ENCODE measurements at regions not wholly inside any gene's neighbourhood (a gene's known extent, or its start where the extent isn't known, plus 50 kb on each side); places are given as distances from the start of the nearest gene placed in this dataset.

DNA sequence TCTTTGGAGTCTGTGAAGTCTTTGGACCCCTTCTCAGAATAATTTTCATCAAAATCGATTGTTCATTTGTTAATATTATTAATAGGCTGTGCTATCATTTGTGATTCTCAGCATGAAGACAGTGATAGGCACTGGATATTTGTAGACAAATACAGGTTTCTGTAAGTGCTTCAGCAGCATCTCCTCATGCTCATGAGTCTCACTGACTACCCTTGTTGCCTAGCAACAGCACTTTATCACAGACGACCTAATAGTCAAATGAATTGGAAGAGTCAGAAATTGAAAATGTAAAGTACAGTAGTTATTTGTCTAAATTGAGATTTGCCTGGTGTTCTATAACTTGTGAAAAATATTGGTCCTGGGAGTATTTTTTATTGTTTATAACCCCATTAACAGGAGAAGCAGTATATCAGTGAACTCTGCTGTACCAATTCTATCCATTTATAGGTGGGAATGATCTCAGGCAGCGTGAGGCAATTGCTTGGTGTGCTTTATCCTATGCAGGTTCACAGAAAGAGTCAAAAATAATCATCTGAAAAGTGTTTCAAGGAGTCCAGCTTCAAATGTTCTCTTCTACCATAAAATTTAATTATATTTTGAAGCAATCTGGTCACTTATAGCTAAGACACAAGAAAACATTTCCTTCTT lies 684.6 kb downstream of the RFPL4B start:
- DNase-seq, result no peak
- Histone ChIP-seq H3K9me3 (ENCODE audit: severe bottlenecking) (no peaks in the 10 kb centered on the region), H3K27ac (no peak overlapping the region), H3K27me3 (ENCODE audit: insufficient read depth, low read depth, severe bottlenecking) (no peaks in the 10 kb centered on the region), H3K4me3 (ENCODE audit: low read depth, low read length) (no peak overlapping the region), H3K36me3 (no peaks in the 10 kb centered on the region)
- TF ChIP-seq, protein P1, sequence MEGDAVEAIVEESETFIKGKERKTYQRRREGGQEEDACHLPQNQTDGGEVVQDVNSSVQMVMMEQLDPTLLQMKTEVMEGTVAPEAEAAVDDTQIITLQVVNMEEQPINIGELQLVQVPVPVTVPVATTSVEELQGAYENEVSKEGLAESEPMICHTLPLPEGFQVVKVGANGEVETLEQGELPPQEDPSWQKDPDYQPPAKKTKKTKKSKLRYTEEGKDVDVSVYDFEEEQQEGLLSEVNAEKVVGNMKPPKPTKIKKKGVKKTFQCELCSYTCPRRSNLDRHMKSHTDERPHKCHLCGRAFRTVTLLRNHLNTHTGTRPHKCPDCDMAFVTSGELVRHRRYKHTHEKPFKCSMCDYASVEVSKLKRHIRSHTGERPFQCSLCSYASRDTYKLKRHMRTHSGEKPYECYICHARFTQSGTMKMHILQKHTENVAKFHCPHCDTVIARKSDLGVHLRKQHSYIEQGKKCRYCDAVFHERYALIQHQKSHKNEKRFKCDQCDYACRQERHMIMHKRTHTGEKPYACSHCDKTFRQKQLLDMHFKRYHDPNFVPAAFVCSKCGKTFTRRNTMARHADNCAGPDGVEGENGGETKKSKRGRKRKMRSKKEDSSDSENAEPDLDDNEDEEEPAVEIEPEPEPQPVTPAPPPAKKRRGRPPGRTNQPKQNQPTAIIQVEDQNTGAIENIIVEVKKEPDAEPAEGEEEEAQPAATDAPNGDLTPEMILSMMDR (IDR thresholded peaks at IDR 0.05; ENCODE audit: low read depth, low read length), result no peak

DNA sequence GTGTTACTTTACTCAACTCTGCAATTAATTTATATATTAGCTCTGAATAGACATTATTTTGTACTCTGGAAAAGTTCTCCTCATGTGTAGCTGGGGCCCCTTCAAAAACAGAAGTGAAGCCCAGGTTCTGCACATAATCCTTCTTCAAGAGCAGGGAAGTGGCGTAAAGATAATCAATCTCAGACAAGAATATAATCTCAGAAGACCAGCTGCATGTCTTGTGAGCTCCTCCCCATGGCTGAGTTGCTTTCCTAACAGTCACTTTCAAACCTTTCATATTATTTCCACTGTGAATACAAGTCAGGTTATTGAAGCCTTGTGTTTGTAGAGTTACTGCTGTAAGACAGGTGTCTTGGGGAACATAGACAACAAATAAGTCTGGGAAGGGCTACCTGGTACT lies 691.9 kb downstream of the RFPL4B start:
- no peaks in the 10 kb centered on the region for H3K27me3 ChIP-seq (ENCODE audit: insufficient read depth, low read depth, severe bottlenecking)
- no peaks in the 10 kb centered on the region for H3K9me3 ChIP-seq (ENCODE audit: severe bottlenecking)
- no peaks in the 10 kb centered on the region for H3K36me3 ChIP-seq
- no peak for DNase-seq
- TF ChIP-seq, protein P1 (IDR thresholded peaks at IDR 0.05; ENCODE audit: low read depth, low read length), result 0 out of 2 replicates have a peak, but pooled peaks have one; percentile 1
- H3K4me3 ChIP-seq (ENCODE audit: low read depth, low read length), result no peak overlapping the region
- H3K27ac ChIP-seq, result no peak overlapping the region

DNA sequence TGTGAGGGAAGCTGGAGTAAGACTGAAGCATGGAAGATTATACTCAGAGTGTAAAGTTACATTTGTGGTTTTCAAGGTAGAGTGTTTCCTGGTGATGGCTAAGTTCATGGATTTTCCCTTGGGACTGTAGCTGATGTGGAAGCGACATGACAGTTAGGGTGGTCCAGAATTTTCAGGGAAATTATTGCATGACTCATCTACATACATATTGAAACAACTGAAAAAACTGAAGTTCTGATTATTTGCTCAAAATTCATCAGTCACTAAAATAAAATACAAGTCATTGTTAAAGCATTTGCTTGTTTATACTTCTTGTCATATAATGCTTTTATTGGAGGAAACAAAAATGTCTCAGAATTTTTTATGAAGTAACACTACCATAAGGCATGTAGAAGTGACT lies 700.0 kb downstream of the RFPL4B start:
- Histone ChIP-seq H3K36me3 (no peaks in the 10 kb centered on the region), H3K4me3 (ENCODE audit: low read depth, low read length) (no peak overlapping the region), H3K27me3 (ENCODE audit: insufficient read depth, low read depth, severe bottlenecking) (no peaks in the 10 kb centered on the region), H3K27ac (no peak overlapping the region), H3K9me3 (ENCODE audit: severe bottlenecking) (no peaks in the 10 kb centered on the region)
- TF ChIP-seq, protein P1 (IDR thresholded peaks at IDR 0.05; ENCODE audit: low read depth, low read length), result no peak
- no peak for DNase-seq

DNA sequence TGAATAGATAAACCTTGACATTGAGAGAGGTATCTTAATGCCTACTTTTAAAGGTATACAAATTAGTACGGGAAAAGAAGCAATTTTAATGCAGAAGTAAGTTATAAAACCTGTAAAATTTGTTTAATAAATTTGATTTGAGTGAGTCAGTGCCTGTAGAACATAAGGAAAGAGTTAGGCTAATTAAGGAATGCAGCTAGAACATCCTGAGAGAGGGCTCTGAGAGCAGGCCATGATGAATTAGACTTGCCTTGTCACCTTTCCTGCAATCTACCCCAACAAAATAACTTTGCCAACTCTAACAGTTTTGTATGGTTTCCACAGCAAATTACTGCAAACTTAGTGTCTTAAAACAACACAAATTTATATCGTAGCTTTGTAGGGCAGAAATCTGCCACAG lies 700.8 kb downstream of the RFPL4B start:
- Histone ChIP-seq H3K36me3 (no peaks in the 10 kb centered on the region), H3K27me3 (ENCODE audit: insufficient read depth, low read depth, severe bottlenecking) (no peaks in the 10 kb centered on the region), H3K9me3 (ENCODE audit: severe bottlenecking) (no peaks in the 10 kb centered on the region), H3K27ac (no peak overlapping the region), H3K4me3 (ENCODE audit: low read depth, low read length) (no peak overlapping the region)
- TF ChIP-seq, protein P1 (IDR thresholded peaks at IDR 0.05; ENCODE audit: low read depth, low read length), result no peak
- no peak for DNase-seq

DNA sequence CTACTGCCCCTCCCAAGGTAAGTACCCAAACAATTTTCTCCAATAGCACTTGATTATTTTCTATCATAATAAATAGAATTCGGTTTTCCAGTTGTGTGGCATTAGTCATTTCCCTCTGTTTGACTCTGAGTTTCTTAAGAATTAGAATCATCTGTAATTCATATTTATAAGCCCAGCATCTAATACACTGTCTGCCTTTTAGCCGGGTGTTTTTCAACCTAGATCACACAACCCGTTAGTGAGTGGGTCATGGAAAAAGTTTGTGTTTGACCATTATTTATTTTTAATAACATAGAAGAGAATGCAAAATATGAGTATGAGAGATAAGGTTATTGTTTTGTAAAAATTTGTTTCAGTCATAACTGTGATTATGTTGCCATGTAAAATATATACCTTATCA lies 701.6 kb downstream of the RFPL4B start:
- TF ChIP-seq, protein P1 (IDR thresholded peaks at IDR 0.05; ENCODE audit: low read depth, low read length), result no peak
- Histone ChIP-seq H3K9me3 (ENCODE audit: severe bottlenecking) (no peaks in the 10 kb centered on the region), H3K27me3 (ENCODE audit: insufficient read depth, low read depth, severe bottlenecking) (no peaks in the 10 kb centered on the region), H3K27ac (no peak overlapping the region), H3K36me3 (no peaks in the 10 kb centered on the region), H3K4me3 (ENCODE audit: low read depth, low read length) (no peak overlapping the region)
- no peak for DNase-seq

DNA sequence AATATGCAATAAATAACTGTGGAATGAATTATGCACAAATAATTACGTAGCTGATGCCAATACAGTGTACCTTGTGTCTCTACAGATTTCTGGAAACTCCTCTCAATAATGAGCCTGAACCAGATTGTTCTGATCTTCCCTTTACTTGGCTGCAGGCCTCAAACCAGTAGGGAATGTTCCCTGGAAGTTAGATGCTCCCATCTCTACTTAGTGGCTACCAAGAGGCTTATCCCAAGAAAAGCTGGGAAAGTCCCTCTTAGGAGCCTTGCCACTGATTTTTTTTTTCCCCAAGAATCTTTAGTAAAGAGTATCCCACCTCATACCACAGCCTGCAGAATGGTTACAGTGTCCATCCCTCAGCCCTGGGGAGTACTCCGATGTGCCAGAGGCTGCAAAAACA lies 702.1 kb downstream of the RFPL4B start:
- Histone ChIP-seq H3K27ac (no peak overlapping the region), H3K36me3 (no peaks in the 10 kb centered on the region), H3K9me3 (ENCODE audit: severe bottlenecking) (no peaks in the 10 kb centered on the region), H3K27me3 (ENCODE audit: insufficient read depth, low read depth, severe bottlenecking) (no peaks in the 10 kb centered on the region), H3K4me3 (ENCODE audit: low read depth, low read length) (no peak overlapping the region)
- TF ChIP-seq, protein P1 (IDR thresholded peaks at IDR 0.05; ENCODE audit: low read depth, low read length), result no peak
- no peak for DNase-seq

Measured in WERI-Rb-1 (cell line).